GM18868 (cell line): ENCODE measurements at regions not wholly inside any gene's neighbourhood (a gene's known extent, or its start where the extent isn't known, plus 50 kb on each side); places are given as distances from the start of the nearest gene placed in this dataset.
"Not testable (repeated sequence)": the region's sequence is repeated elsewhere in the genome, so short reads cannot be mapped to it uniquely, and the experiment has no call there.

Source experiments
- ATAC-seq: cut with Tn5 transposase; IDR thresholded peaks from one replicate; pipeline ENCODE4 v1.9.1; 2021; ENCODE audit warnings: mild to moderate bottlenecking, moderate library complexity; ENCODE audit not compliant: unreplicated experiment

DNA sequence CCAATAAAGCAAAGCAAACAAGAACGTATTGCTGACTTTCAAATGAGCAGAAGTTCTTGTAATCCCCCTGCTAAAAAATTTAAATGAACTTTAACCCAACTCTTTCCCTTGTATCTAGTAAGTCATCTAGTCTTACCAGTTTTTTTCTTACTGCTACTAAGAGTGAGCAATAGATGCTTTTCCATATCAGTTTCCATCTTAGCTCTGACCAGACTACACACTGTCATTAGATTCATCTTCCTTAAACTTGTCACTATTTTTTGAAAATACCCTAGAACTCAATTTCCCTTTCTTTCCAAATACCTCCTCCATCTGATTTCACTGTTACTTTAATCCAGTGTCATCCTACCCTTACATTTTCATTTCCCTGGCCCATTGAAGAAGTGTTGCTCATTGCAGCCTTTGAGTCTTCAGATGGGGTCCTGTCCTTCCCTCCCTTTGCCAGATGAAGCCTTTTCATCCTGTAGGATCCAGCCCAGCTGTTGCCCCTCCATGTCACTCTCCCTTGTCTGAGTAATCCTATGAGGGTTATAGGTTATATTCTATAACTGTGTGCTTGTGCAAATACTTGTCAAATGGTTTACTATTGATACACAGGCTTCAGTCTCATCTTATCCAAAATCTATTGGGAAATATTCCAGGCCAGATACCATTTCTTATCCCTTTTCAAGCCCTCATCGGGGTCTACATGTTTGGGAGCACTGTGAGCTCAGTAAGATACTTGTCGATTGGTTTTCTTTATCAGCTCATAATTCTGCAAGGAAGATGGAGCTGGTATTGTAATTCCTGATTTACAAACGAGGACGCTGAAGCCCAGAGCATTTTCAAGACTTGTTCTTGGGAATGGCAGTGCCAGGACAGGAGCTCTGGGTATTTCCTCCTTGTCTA, 51.5 kb upstream of the ITGB1 start:
- ATAC-seq = no peak

GRCh38 chr10:33008499-33009243, 50.6 kb upstream of the ITGB1 start:
- ATAC-seq = peak; percentile 54

DNA sequence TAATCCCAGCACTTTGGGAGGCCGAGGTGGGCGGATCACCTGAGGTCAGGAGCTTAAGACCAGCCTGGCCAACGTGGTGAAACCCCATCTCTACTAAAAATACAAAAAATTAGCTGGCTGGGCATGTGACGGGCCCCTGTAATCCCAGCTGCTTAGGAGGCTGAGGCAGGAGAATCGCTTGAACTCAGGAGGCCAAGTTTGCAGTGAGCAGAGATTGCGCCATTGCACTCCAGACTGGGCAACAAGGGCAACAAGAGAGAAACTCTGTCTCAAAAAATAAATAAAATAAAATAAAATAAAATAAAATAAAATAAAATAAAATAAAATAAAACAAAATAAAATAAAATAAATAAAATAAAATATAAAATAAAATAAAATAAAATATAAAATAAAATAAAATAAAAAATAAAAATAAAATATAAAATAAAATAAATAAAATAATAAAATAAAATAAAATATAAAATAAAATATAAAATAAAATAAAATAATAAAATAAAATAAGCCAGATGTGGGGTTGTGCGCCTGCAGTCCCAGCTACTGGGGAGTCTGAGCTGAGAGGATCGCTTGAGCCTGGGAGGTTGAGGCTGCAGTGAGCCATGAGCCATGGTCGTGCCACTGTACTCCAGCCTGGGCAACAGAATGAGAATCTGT, 49.8 kb upstream of the ITGB1 start:
- not testable (repeated sequence) for ATAC-seq
